ENCODE measurements at regions not wholly inside any gene's neighbourhood (a gene's known extent, or its start where the extent isn't known, plus 50 kb on each side); places are given as distances from the start of the nearest gene placed in this dataset.

GRCh38 chrX:40433160-40433559 is 147.6 kb upstream of the ATP6AP2 start (continued):
- TF ChIP-seq ZNF710 (CRISPR knock-in tag; IDR thresholded peaks at IDR 0.05; ENCODE audit: borderline replicate concordance): no peak
- no peak for TF ChIP-seq REL (CRISPR knock-in tag; conservative IDR thresholded peaks at IDR 0.05)
- 0 out of 2 replicates have a peak, but pooled peaks have one; percentile 39 for TF ChIP-seq IRF2 (CRISPR knock-in tag; IDR thresholded peaks at IDR 0.05)
- TF ChIP-seq ZFY (CRISPR knock-in tag; IDR thresholded peaks at IDR 0.05): peak; percentile 61
- no peak for TF ChIP-seq MZF1 (CRISPR knock-in tag; IDR thresholded peaks at IDR 0.05; ENCODE audit: borderline replicate concordance)
- no peak for TF ChIP-seq ZNF232 (CRISPR knock-in tag; IDR thresholded peaks at IDR 0.05; ENCODE audit: borderline replicate concordance)
- no peak for TF ChIP-seq CENPT (CRISPR knock-in tag; IDR thresholded peaks at IDR 0.05; ENCODE audit: low read depth)
- no peak for TF ChIP-seq BRF2 (CRISPR knock-in tag; IDR thresholded peaks at IDR 0.05)
- TF ChIP-seq ZNF331 (CRISPR knock-in tag; IDR thresholded peaks at IDR 0.05): peak; percentile 40; the same call in 1 of the 2 replicates
- no peak for TF ChIP-seq SOX6 (IDR thresholded peaks at IDR 0.05)
- peak; percentile 37 for TF ChIP-seq SOX6 (CRISPR knock-in tag; IDR thresholded peaks at IDR 0.05)
- peak; percentile 78 for TF ChIP-seq RARA (CRISPR knock-in tag; IDR thresholded peaks at IDR 0.05)
- no peak for TF ChIP-seq ZNF10 (CRISPR knock-in tag; IDR thresholded peaks at IDR 0.05; ENCODE audit: borderline replicate concordance, low read depth)
- TF ChIP-seq RXRB (CRISPR knock-in tag; IDR thresholded peaks at IDR 0.05; ENCODE audit: borderline replicate concordance): peak; percentile 28; the same call in 1 of the 2 replicates
- TF ChIP-seq ZNF83 (CRISPR knock-in tag; IDR thresholded peaks at IDR 0.05; ENCODE audit: borderline replicate concordance): no peak
- TF ChIP-seq USF2 (IDR thresholded peaks at IDR 0.05; ENCODE audit: low read depth, low read length): no peak
- TF ChIP-seq USF2 (CRISPR knock-in tag; IDR thresholded peaks at IDR 0.05; ENCODE audit: borderline replicate concordance): no peak
- TF ChIP-seq ZSCAN9 (CRISPR knock-in tag; IDR thresholded peaks at IDR 0.05; ENCODE audit: borderline replicate concordance): no peak
- no peak for TF ChIP-seq BCLAF1 (IDR thresholded peaks at IDR 0.05)
- peak; percentile 24; the same call in 1 of the 2 replicates for TF ChIP-seq MIER3 (CRISPR knock-in tag; IDR thresholded peaks at IDR 0.05; ENCODE audit: borderline replicate concordance)
- no peak for TF ChIP-seq LCORL (IDR thresholded peaks at IDR 0.05)
- 0 out of 2 replicates have a peak, but pooled peaks have one; percentile 23 for TF ChIP-seq LCORL (CRISPR knock-in tag; IDR thresholded peaks at IDR 0.05)
- no peak for TF ChIP-seq NFIC (IDR thresholded peaks at IDR 0.05; ENCODE audit: low read length)
- peak; percentile 77 for TF ChIP-seq ZMYM4 (CRISPR knock-in tag; IDR thresholded peaks at IDR 0.05)

Data from HepG2 (cell line).